GM21526 (cell line): ENCODE measurements at regions not wholly inside any gene's neighbourhood (a gene's known extent, or its start where the extent isn't known, plus 50 kb on each side); places are given as distances from the start of the nearest gene placed in this dataset.

ENCODE experiments used
- ATAC-seq: cut with Tn5 transposase; IDR thresholded peaks from one replicate; pipeline ENCODE4 v1.9.1; 2021; ENCODE audit warnings: moderate library complexity; ENCODE audit not compliant: unreplicated experiment, low FRiP score

DNA sequence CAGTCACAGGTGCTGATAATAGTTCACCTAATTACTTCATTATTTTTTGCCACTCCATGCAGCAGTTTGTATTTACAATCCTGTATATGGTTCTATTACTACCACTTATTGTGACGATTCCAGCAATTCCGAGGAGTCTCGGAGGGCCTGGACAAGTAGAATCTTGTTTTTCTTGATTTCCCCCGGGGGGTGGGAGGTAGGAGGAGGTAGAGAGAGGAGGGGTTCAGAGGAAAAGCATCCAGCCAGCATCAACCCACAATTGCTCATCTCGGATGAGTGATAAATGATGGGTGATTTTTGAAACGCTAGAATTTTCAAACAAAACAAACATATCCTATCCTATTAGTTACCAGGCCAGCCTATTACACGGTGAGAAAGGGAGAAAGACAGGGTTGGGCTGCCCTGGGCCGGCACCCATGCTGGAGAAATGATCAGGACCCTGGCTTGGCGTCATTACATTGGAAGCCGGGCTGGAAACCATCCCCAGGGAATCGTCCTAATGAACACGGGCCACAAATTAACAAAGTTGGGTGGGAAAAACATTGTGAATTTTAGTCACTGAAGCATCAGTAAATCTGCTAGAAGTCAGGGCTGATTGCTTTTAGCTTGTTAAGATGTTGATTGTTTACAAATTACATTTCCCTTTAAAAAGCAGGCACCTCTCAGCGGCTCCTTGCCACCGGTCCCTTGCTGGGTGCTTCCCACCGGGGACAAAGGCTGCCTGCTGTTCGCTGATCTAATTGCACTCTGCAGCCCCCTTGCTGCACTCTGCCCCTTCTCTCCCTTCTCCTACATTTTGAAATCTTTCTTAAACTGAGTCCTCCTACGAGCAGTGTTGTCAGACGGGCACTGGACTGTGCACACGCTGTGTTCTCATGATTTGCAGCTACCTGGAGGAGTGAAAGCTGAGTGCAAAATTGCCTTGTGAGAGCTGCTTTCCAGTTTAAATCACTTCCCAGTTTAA lies 95.5 kb downstream of the FAM204A start:
- ATAC-seq, result no peak

DNA sequence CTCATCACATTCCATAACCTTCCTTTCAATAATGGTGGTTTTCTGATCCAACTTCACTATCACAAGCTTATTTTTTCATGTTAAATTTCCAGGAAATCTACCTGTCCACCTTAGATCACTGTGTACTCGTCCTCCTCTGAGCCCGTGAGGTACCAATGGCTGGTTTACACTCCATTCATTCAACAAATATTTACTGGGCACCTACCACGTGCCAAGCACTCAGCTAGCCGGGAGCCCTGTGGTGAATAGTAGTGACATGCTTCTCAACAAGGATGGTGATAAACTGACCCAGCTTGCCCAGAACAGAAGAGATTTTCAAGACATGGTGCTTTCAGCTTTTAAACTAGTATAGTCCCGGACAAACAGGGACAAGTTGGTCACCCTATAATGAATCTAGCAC lies 98.2 kb downstream of the FAM204A start:
- no peak for ATAC-seq

DNA sequence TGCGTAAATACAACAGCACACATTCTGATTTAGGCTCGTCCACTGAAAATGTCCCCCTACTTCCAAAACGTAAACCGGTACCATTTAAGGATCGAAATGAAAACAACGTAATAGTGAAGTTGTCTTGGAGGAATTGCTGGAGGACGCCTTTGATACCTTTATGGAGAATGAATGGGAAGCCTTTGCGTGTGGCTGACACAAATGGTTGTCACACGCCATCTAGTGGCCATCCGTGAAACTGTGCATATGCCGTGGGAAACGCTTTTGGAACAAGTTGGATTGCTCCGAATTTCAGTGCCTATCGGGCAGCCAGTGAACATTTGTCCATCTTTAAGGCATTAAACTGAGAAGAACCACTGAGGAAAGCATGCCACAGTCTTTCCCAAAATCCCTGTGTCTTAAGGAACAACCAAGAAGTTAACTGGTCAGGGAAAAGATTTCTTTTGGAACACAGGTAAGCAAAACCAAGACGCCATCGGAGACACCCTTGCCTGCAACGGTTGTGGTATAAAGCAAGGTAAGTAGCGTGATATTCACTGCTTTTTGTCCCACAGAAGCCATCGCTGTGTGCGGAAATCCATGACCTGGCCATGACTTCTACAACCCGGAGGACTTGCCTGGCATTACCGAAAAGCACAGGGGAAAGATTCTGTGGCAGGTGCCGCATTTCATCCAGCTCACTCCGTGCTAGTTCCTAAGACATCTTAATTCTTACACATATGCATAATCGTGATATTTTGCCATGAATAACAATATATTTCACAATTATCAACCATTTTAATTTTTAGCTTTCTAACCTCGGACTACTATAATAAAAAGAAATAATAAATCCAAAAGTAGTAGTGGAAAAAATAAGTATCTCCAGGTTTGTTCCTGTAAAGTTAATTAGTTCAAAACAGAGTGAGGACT lies 100.6 kb downstream of the FAM204A start:
- ATAC-seq, result no peak

- ATAC-seq, result no peak
These were observed 102.9 kb downstream of the FAM204A start for GRCh38 chr10:118239236-118239630.

DNA sequence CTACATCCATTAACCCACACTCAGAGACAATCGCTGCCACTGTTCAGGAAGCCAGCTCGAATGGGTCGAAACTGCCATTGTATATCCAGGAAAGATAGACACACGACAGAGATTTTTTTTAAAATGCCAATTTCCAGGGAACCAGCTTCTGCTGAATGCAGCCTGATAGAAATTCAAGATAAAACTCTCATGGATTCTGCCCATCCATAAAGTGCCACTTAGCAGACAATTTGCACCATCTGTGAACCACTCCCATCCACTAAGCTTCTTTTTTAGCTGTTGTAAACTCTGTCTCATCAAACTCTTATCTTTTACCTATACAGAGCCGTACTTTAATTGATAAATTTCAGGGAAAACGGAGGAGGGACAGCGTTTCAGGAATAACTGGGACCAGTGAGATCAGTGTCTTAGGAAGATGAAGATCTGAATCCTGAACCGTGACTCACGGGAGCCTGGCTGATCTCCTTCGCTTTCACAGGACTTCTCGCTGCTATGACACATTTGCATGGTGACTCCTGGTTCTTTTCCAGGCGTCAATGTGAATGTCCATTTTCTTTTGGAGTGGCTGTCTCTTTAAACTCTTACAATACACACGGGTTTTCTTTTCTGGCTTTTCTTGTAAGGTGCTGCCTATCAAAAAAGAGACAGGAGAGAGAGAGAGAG lies 103.4 kb downstream of the FAM204A start:
- no peak for ATAC-seq

DNA sequence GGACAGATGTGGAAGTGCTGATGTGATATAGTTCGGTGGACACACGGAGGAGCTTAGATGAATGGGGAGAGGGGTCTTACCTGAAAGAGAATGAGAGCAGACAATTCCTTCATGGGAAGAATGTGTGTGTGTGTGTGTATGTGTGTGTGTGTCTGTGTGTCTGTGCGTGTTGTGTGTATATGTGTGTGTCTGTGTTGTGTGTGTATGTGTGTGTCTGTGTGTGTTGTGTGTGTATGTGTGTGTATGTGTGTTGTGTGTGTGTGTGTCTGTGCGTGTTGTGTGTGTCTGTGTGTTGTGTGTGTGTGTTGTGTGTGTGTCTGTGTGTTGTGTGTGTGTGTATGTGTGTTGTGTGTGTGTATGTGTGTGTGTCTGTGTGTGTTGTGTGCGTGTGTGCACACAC lies 104.2 kb downstream of the FAM204A start:
- no peak for ATAC-seq

DNA sequence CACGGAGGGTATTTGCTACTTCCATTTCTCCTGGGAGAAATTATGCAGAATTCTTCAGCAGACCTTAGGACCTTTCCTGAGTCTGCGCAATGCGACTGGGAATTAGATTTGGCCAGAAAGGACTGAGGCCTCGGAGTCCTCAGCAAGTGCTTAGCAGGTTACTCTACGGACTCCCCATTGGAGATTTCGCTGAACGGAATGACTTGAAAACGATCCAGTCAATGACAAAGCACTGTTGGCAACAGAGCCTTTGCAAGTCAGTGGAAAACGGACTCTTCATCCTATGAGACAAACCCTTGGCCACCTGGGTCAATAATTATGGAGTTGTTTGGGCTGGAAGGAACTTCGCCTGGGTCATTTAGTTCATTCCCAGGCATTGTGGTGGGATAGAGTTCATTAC lies 107.4 kb downstream of the FAM204A start:
- ATAC-seq, result no peak

DNA sequence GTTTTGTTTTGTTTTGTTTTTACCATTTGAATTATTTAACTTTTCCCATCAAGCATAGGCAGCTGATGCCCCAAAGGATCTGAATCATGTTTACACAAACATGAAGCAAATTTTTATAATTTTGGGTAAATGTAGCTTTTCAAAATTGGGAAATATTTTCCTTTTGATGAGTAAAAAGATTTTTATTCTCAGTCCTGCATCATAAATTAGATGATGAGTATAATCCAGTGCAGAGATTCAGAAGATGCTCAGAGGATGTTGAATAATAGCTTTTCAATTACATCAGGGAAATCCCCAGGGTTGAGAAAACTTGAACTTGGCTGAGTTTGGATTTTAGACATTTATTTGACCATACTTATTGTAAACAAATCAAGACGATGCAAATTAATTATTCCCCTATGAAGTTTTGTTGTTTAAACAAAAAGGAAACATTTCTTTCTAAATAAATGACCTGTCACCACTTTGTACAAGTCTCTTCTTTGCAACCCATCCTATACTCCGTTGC lies 121.7 kb downstream of the FAM204A start:
- no peak for ATAC-seq

DNA sequence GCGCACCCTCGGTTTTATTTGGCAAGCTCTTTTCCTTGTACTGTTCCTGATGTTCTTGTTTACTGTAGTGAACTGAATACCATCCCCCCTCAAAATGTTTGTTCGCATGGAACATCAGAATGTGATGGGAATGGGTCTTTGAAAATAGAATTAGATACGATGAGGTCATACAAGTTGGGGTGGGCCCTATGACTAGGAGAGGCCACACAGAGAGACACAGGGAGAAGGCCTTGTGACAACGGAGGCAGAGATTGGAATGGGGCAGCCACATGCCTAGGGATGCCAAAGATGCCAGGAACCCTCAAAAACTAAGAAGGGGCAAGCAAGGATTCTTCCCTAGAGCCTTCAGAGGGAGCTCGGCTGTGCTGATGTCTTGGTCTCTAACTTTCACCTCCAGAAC lies 123.6 kb downstream of the FAM204A start:
- ATAC-seq, result no peak

- no peak for ATAC-seq
These were observed 125.5 kb downstream of the FAM204A start for GRCh38 chr10:118216571-118217170.

GRCh38 chr10:118216020-118216419 lies 126.1 kb downstream of the FAM204A start:
- ATAC-seq, result no peak

DNA sequence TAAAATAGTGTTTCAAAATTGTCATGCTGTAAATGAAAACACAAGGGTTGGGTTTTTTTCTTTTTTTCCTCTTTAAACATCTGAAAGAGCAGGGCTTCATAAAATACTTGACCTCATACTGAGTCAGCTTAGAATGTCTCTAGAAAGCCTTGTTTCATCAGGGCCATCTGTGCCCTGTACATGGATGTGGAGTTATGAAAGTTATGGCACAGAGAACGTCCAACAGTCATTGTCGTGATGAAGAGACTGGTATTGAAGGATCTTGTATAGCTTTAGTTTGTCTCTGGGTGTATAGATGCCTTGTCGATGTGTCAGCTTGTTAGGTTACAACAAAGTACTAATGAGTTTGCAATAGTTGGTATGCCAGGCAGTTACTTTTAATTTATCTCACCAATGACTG lies 127.3 kb downstream of the FAM204A start:
- no peak for ATAC-seq

DNA sequence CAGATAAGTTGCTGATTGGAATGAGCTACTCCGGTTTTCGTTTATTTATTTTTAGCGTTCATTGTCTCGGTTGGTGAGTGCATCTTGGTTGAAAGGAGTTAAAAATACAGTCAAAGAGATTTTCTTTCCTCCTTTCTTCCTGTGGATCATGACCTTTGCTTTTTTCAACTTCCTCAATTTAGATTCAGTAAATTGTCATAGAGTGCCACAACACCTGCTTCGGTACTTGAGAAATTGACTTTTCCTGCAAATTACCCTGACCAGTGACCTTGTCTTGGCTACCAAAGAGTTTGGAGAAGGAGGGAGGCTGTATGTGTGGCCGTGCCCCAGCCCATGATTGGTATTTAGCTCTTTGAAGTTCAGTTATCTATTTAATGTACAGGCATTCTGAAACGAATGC lies 128.7 kb downstream of the FAM204A start:
- no peak for ATAC-seq

DNA sequence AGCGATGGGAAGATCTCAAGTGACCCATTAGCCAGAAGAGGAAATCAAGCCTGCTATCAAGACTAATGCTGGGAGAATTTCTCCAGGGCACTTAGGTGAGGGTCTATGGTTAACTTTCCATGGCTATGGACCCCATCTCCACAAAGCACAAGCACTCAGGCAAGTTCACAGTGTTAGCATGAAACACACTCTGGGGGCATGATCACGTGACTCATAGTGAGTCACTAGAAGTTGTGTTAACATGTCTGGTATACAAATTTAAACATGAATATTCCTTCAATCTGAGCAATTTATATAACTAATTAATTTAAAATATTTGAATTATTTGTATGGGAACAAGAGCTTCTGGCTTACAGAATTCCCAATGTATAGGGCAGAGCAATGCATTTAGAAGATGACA lies 131.8 kb downstream of the FAM204A start:
- ATAC-seq, result no peak

GRCh38 chr10:118209215-118209614 lies 132.9 kb downstream of the FAM204A start:
- no peak for ATAC-seq

GRCh38 chr10:118207470-118208007 lies 134.6 kb downstream of the FAM204A start:
- no peak for ATAC-seq

DNA sequence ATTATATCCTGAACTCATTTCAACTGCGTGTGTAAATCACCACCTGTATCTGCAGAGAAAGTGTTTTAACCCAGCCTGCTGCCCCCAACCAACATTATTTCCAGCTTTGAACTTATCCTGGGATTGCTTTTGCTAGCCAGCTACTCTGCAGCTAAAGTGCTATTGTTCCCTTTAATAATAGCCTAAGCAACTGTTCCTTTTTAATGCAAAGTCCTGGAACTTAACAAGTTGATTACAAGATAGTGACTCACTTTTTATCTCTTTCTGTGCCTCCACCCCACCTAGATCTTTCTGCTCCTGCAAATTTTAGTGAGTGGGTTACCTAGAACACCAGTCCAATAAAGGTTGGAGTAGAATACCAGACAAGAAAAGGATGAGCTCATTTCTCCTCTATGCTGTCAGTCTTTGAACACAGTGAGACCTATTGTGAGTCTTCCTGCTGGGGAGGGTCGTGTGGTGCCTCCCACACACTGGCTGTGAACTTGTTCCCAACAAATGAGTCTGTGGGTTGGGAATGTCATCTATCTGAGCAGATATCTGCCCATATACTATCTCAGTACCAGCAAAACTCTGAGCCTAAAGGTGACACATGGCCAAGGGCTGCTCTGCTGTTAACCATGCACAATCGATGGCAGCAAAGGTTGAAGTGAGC lies 137.7 kb downstream of the FAM204A start:
- ATAC-seq, result no peak

DNA sequence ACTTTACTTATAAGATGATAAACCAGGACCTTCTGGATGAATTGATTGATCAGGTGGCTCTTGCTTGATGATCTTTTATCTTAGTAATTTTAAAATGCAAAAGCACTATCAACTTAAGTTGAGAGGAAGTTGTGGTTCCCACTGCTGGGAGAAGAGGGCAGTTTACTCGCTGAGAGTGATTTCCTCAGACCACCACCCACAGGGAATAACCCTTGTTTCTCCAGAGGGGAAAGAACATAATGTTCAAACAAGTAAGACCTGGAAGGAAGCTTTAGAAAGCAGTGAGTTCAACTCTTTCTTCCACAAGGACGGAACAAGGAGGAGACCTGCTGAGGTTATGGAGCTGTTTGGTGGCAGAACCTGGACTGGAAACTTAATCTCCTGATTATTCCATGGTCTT lies 138.7 kb downstream of the FAM204A start:
- no peak for ATAC-seq

- ATAC-seq, result no peak
These were observed 146.4 kb downstream of the FAM204A start for GRCh38 chr10:118195729-118196128.

GRCh38 chr10:118193642-118194041 lies 146.9 kb upstream of the RAB11FIP2 start:
- no peak for ATAC-seq
